ENCODE measurements at regions not wholly inside any gene's neighbourhood (a gene's known extent, or its start where the extent isn't known, plus 50 kb on each side); places are given as distances from the start of the nearest gene placed in this dataset.

DNA sequence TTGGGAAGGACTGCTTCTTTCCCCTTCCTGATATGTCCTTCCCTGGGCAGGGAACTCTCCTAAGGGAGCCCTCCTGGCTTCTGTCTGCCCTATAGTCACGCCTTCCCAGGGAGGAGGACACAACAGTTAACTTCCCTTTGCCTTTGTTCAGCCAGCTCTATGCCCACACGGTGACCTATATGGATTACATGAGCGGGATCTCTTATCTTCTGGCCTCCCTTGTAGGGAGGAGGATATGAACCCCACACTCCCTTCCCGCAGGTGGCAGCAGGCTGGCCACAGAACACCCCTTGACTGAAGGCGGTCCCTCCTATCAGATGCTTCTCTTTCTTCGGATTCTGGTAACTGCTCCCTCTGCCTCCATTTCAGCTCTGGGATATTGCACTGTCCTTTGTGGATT lies 135.6 kb upstream of the MAX start:
- CTCF ChIA-PET, result no interaction called here
- Mint-ChIP-seq H3K4me1 (peaks cover 4 to 12% (median 5%) of the 10 kb centered on the region in 3 donors), H3K4me3 (no peak overlapping the region), H3K9me3 (no peaks in the 10 kb centered on the region), H3K36me3 (no peaks in the 10 kb centered on the region), H3K27me3 (peaks cover 0 to 3% of the 10 kb centered on the region in 2 donors), H3K27ac (no peak overlapping the region)
- Histone ChIP-seq H3K27me3 (ENCODE audit: insufficient read depth, low read length, poor library complexity, severe bottlenecking) (no peaks in the 10 kb centered on the region), H3K9me3 (ENCODE audit: low read length) (no peaks in the 10 kb centered on the region), H3K4me3 (ENCODE audit: low read length) (no peak overlapping the region), H3K36me3 (ENCODE audit: insufficient read depth, low read length) (no peaks in the 10 kb centered on the region), H3K4me1 (ENCODE audit: insufficient read depth, low read length) (no peaks in the 10 kb centered on the region), H3K27ac (ENCODE audit: low read depth, low read length) (no peak overlapping the region)
- no peak for DNase-seq
- POLR2A ChIA-PET, result no interaction called here

DNA sequence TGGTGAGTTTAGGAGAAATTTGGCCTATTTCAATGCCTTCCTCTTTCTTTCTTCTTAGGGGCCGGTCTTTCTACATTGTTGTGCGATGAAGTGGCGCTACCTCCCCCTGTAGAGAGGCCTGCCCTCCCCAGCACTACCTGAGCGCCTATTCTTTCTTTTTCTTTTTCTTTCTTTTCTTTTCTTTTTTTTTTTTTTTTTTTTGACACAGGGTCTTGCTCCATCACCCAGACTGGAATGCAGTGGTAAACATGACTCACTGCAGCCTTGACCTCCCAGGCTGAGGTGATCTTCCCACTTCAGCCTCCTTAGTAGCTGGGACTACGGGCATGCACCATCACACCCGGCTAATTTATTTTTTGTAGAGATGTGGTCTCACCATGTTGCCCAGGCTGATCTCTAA lies 136.1 kb upstream of the MAX start:
- ChIA-PET POLR2A (no interaction called here), CTCF (interaction anchor here (0.9 kb wide), 1 partner anchor 9 kb away, joined by 3 read pairs; no protein-coding TSS in a partner anchor)
- no peaks in the 10 kb centered on the region for H3K9me3 Mint-ChIP-seq

DNA sequence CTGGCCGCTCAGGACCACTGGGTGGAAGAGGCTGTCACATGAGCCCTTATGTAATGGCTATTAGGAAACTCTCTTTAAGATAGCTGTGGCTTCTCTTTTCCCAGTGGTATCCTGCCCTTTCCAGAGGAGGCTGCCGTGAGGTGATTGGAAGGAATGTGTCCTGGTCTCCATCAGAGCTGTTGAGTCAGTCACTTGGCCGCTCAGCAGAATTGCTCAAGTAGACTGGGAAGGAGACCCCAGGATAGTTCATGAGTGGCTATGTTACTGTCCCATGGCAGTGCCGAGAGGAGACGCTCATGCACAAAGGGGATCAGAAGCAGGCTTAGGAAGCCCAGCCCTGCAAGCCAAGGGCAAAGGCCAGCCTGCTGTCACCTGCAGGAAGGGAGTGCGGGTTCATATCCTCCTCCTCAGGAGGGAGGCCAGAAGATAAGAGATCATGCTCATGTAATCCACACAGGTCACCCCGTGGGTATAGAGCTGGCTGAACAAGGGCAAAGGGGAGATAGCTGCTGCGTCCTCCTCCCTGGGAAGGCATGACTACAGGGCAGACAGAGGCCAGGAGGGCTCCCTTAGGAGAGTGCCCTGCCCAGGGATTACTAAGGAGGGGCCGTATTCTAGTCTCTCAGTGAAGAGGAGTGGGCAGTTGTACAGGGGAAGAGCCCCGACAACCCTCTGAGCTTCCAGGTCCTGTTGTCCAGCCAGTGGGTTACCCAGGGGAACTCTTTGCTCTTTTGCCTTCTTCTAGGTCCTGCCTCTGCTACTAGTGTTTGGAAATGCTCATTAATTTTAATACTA lies 137.0 kb upstream of the MAX start:
- Histone ChIP-seq H3K36me3 (ENCODE audit: insufficient read depth, low read length) (no peaks in the 10 kb centered on the region), H3K27ac (ENCODE audit: low read depth, low read length) (no peak overlapping the region), H3K4me1 (ENCODE audit: insufficient read depth, low read length) (peaks cover 11% of the 10 kb centered on the region), H3K9me3 (ENCODE audit: low read length) (no peaks in the 10 kb centered on the region), H3K27me3 (ENCODE audit: insufficient read depth, low read length, poor library complexity, severe bottlenecking) (no peaks in the 10 kb centered on the region), H3K4me3 (ENCODE audit: low read length) (no peak overlapping the region)
- H3K36me3 Mint-ChIP-seq, result no peaks in the 10 kb centered on the region
- no peak overlapping the region for H3K4me3 Mint-ChIP-seq
- peaks cover 4 to 5% (median 5%) of the 10 kb centered on the region in 3 donors for H3K4me1 Mint-ChIP-seq
- ChIA-PET POLR2A (no interaction called here), CTCF (interaction anchor here (0.9 kb wide), 1 partner anchor 10 kb away, joined by 3 read pairs; no protein-coding TSS in a partner anchor)
- DNase-seq, result no peak
- peaks cover 0 to 2% of the 10 kb centered on the region in 2 donors for H3K27me3 Mint-ChIP-seq
- no peak overlapping the region for H3K27ac Mint-ChIP-seq
- H3K9me3 Mint-ChIP-seq, result no peaks in the 10 kb centered on the region

More for the DNA sequence above, 136.1 kb upstream of the MAX start:
- no peak overlapping the region for H3K4me3 Mint-ChIP-seq
- peaks cover 0 to 3% of the 10 kb centered on the region in 2 donors for H3K27me3 Mint-ChIP-seq
- H3K27ac ChIP-seq (ENCODE audit: low read depth, low read length), result no peak overlapping the region
- no peak for DNase-seq
- no peaks in the 10 kb centered on the region for H3K27me3 ChIP-seq (ENCODE audit: insufficient read depth, low read length, poor library complexity, severe bottlenecking)
- H3K4me3 ChIP-seq (ENCODE audit: low read length), result no peak overlapping the region
- H3K9me3 ChIP-seq (ENCODE audit: low read length), result no peaks in the 10 kb centered on the region
- H3K36me3 Mint-ChIP-seq, result no peaks in the 10 kb centered on the region
- no peak overlapping the region for H3K27ac Mint-ChIP-seq
- H3K4me1 ChIP-seq (ENCODE audit: insufficient read depth, low read length), result peaks cover 2% of the 10 kb centered on the region
- H3K4me1 Mint-ChIP-seq, result peaks cover 4 to 12% (median 5%) of the 10 kb centered on the region in 3 donors
- H3K36me3 ChIP-seq (ENCODE audit: insufficient read depth, low read length), result no peaks in the 10 kb centered on the region

DNA sequence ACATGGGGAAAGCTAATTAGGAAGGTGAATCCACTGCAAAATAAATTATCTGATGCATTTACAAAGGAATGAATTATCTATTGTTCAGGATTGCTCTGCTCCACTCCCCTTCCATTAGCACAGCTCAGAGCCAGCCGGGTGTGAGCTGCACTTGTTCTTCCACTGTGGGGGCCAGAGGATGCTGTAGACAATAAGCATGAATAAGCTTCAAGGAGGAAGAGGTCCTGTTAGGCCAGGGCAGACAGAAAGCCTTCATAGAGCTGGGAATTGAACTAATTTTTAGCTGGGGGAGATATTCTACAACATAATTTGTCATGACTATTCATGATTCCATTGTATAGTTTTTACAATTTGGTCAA lies 137.6 kb upstream of the MAX start:
- Histone ChIP-seq H3K27ac (ENCODE audit: low read depth, low read length) (no peak overlapping the region), H3K36me3 (ENCODE audit: insufficient read depth, low read length) (no peaks in the 10 kb centered on the region), H3K9me3 (ENCODE audit: low read length) (no peaks in the 10 kb centered on the region), H3K4me1 (ENCODE audit: insufficient read depth, low read length) (peaks cover 16% of the 10 kb centered on the region), H3K4me3 (ENCODE audit: low read length) (no peak overlapping the region), H3K27me3 (ENCODE audit: insufficient read depth, low read length, poor library complexity, severe bottlenecking) (no peaks in the 10 kb centered on the region)
- no peak overlapping the region for H3K27ac Mint-ChIP-seq
- no peak overlapping the region for H3K4me3 Mint-ChIP-seq
- no peaks in the 10 kb centered on the region for H3K9me3 Mint-ChIP-seq
- peaks cover 4 to 5% (median 5%) of the 10 kb centered on the region in 3 donors for H3K4me1 Mint-ChIP-seq
- H3K36me3 Mint-ChIP-seq, result no peaks in the 10 kb centered on the region
- DNase-seq, result no peak
- ChIA-PET POLR2A (no interaction called here), CTCF (no interaction called here)
- H3K27me3 Mint-ChIP-seq, result peaks cover 0 to 1% of the 10 kb centered on the region in 2 donors

DNA sequence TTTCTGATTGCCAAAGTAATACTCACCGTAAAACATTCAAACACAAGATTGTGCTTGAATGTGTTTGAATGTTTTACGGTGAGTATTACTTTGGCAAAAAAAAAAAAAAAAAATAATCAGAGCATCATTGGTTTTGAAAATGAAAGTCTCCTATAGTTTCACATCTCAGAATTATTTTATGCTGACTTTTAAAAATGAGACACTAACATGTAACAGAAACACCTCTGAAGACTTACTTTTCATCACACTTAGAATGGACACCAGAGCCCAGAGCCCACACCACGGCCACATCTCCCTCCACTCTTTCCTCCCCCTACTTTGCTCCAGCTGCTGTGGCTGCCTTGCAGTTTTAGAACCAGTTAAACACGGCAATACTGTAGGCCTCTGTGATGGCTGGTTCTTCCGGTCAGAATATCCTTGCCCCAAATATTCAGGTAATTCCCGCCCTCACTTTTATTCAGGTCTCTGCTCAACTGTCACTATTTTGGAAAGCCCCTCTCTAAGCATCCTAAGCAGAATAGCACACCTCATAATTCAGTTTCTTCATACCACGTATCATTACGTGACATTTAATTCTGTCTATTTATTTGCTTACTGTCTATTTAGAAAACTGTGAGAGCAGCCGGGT lies 138.9 kb upstream of the MAX start:
- H3K9me3 Mint-ChIP-seq, result no peaks in the 10 kb centered on the region
- CTCF ChIA-PET, result interaction anchor here (0.7 kb wide), 1 partner anchor 57 kb away, joined by 3 read pairs; no protein-coding TSS in a partner anchor
- H3K27ac Mint-ChIP-seq, result peak overlapping the region in 3 of 8 donors; percentile 25 to 56 (median 55)
- Histone ChIP-seq H3K4me3 (ENCODE audit: low read length) (no peak overlapping the region), H3K27ac (ENCODE audit: low read depth, low read length) (no peak overlapping the region), H3K27me3 (ENCODE audit: insufficient read depth, low read length, poor library complexity, severe bottlenecking) (no peaks in the 10 kb centered on the region), H3K36me3 (ENCODE audit: insufficient read depth, low read length) (no peaks in the 10 kb centered on the region), H3K9me3 (ENCODE audit: low read length) (no peaks in the 10 kb centered on the region), H3K4me1 (ENCODE audit: insufficient read depth, low read length) (peaks cover 16% of the 10 kb centered on the region)
- H3K27me3 Mint-ChIP-seq, result peaks cover 0 to 1% of the 10 kb centered on the region in 2 donors
- no peak for DNase-seq
- H3K36me3 Mint-ChIP-seq, result peaks cover 0 to 4% (median 0%) of the 10 kb centered on the region in 3 donors
- H3K4me3 Mint-ChIP-seq, result peak overlapping the region in 3 of 7 donors; percentile 30 to 65 (median 30)
- peaks cover 4 to 9% (median 5%) of the 10 kb centered on the region in 3 donors for H3K4me1 Mint-ChIP-seq
- POLR2A ChIA-PET, result interaction anchor here (0.7 kb wide), 1 partner anchor 19 kb away, joined by 5 read pairs; no protein-coding TSS in a partner anchor

DNA sequence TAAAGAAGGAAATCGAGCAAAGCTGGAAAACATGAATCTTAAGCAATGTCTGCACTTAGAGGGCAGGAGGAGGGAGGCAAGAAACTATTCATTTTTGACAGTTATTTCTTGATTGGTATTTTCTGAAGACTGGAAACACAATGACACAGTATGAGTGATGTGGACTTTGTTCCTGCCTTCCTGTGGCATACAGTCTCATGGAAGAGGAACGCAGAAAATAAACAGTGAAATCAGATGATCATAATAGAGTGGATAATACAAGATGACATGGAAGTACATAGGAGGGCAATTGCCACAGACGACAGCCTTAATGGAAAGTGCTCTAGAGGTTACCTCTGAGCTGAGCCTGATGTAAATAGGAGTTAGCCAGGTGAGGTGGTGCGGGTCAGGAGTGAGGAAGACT lies 140.4 kb upstream of the MAX start:
- Histone ChIP-seq H3K27me3 (ENCODE audit: insufficient read depth, low read length, poor library complexity, severe bottlenecking) (no peaks in the 10 kb centered on the region), H3K4me1 (ENCODE audit: insufficient read depth, low read length) (peaks cover 16% of the 10 kb centered on the region), H3K36me3 (ENCODE audit: insufficient read depth, low read length) (no peaks in the 10 kb centered on the region), H3K9me3 (ENCODE audit: low read length) (no peaks in the 10 kb centered on the region), H3K27ac (ENCODE audit: low read depth, low read length) (no peak overlapping the region), H3K4me3 (ENCODE audit: low read length) (no peak overlapping the region)
- Mint-ChIP-seq H3K9me3 (no peaks in the 10 kb centered on the region), H3K36me3 (peaks cover 0 to 4% (median 0%) of the 10 kb centered on the region in 3 donors), H3K4me1 (peaks cover 4 to 9% (median 5%) of the 10 kb centered on the region in 3 donors), H3K4me3 (no peak overlapping the region), H3K27ac (no peak overlapping the region), H3K27me3 (peaks cover 0 to 1% of the 10 kb centered on the region in 2 donors)
- no peak for DNase-seq
- ChIA-PET CTCF (no interaction called here), POLR2A (no interaction called here)

DNA sequence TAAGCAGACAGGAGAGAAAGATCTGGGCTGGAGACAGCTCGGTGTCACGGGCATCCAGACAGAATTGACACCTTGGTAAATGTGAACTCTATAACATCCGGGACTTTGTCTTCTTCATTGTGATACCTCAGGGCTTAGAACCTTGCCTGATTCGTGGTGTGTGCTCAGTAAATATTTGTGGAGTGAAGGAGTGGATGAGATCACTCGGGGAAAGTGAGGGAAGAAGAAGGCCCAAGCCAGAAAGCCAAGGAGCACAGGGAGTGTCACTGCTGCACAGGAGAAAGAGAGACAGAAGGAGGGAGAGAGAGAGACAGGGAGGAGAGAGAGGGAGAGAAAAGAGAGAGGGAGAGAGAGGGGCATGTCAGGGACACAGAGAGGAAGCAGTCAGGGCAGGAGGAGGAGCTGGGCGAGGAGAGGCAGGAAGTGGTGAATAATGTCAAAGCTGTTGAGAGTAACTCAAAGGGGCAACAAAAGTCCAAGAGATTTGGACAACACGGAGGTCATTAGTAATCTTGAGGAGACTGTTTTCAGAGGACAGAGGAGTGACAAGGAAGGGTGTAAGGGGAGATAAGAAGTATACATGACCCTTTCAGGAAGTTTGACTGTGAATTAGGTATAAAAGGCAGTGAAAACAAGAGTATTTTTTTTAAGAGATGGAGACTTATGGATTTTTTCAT lies 141.6 kb upstream of the MAX start:
- Histone ChIP-seq H3K27me3 (ENCODE audit: insufficient read depth, low read length, poor library complexity, severe bottlenecking) (no peaks in the 10 kb centered on the region), H3K36me3 (ENCODE audit: insufficient read depth, low read length) (no peaks in the 10 kb centered on the region), H3K9me3 (ENCODE audit: low read length) (no peaks in the 10 kb centered on the region), H3K4me3 (ENCODE audit: low read length) (no peak overlapping the region), H3K27ac (ENCODE audit: low read depth, low read length) (no peak overlapping the region), H3K4me1 (ENCODE audit: insufficient read depth, low read length) (peaks cover 16% of the 10 kb centered on the region)
- Mint-ChIP-seq H3K27me3 (peaks cover 0 to 1% of the 10 kb centered on the region in 2 donors), H3K36me3 (peaks cover 0 to 4% (median 0%) of the 10 kb centered on the region in 3 donors), H3K27ac (no peak overlapping the region), H3K4me1 (peaks cover 4 to 9% (median 5%) of the 10 kb centered on the region in 3 donors), H3K9me3 (peaks cover 0 to 1% (median 0%) of the 10 kb centered on the region in 5 donors), H3K4me3 (no peak overlapping the region)
- ChIA-PET CTCF (no interaction called here), POLR2A (no interaction called here)
- DNase-seq, result no peak
